GM23338 (cell line): ENCODE measurements at regions not wholly inside any gene's neighbourhood (a gene's known extent, or its start where the extent isn't known, plus 50 kb on each side); places are given as distances from the start of the nearest gene placed in this dataset.

Experiments
- ATAC-seq: fragments of 200-7000 bp; cut with Tn5 transposase; 3 replicates; pipeline ENCODE4 v1.9.1; 2020
- DNase-seq: peaks from one replicate; pipeline ENCODE4 v3.0.0-alpha.2; 2015; ENCODE audit warnings: low spot score
- H2AFZ ChIP-seq: fragments of 200-600 bp; sonication (generic); 2 replicates; pipeline ENCODE4 v1.8.0; 2016; ENCODE audit warnings: antibody characterized with exemption, mild to moderate bottlenecking, moderate library complexity
- H3F3A ChIP-seq: fragments of 200-600 bp; sonication (generic); replicated peaks from 2 replicates; pipeline ENCODE4 v1.8.0; 2017; ENCODE audit warnings: antibody characterized with exemption, mixed run types, low read depth
- H3K27ac ChIP-seq: fragments of 200-600 bp; sonication (generic); 2 replicates; pipeline ENCODE4 v1.6.1; 2016; ENCODE audit warnings: low read depth
- H3K27me3 ChIP-seq: fragments of 200-600 bp; sonication (generic); 2 replicates; pipeline ENCODE4 v1.8.0; 2016; ENCODE audit warnings: mild to moderate bottlenecking, mixed run types, moderate library complexity; ENCODE audit not compliant: insufficient read depth
- H3K36me3 ChIP-seq: fragments of 200-600 bp; sonication (generic); 2 replicates; pipeline ENCODE4 v1.8.0; 2016; ENCODE audit warnings: mild to moderate bottlenecking; ENCODE audit not compliant: insufficient read depth
- H3K4me1 ChIP-seq: fragments of 200-600 bp; sonication (generic); 2 replicates; pipeline ENCODE4 v1.8.0; 2016; ENCODE audit warnings: mild to moderate bottlenecking, moderate library complexity; ENCODE audit not compliant: insufficient read depth
- H3K4me2 ChIP-seq: fragments of 200-600 bp; sonication (generic); 2 replicates; pipeline ENCODE4 v1.7.1; 2017; ENCODE audit warnings: mixed run types
- H3K4me3 ChIP-seq: fragments of 200-600 bp; sonication (generic); 2 replicates; pipeline ENCODE4 v1.6.1; 2016; ENCODE audit warnings: mixed run types
- H3K79me2 ChIP-seq: fragments of 200-600 bp; sonication (generic); replicated peaks from 2 replicates; pipeline ENCODE4 v1.8.0; 2017; ENCODE audit warnings: mild to moderate bottlenecking; ENCODE audit not compliant: insufficient read depth
- H3K9me2 ChIP-seq: fragments of 200-600 bp; sonication (generic); 2 replicates; pipeline ENCODE4 v1.8.0; 2017; ENCODE audit not compliant: insufficient read depth
- H4K20me1 ChIP-seq: fragments of 200-600 bp; sonication (generic); replicated peaks from 2 replicates; pipeline ENCODE4 v1.8.0; 2017; ENCODE audit warnings: mild to moderate bottlenecking; ENCODE audit not compliant: insufficient read depth
- H3K27ac Mint-ChIP-seq: 2 replicates; pipeline ENCODE4 v1.8.0; 2020; ENCODE audit warnings: inconsistent platforms, mild to moderate bottlenecking, moderate library complexity, mixed read lengths
- H3K27me3 Mint-ChIP-seq: 3 replicates; pipeline ENCODE4 v1.8.0; 2022; ENCODE audit warnings: low read depth, mild to moderate bottlenecking, moderate library complexity, mixed read lengths, inconsistent platforms; ENCODE audit not compliant: insufficient read depth, poor library complexity
- H3K36me3 Mint-ChIP-seq: 3 replicates; pipeline ENCODE4 v1.8.0; 2021; ENCODE audit warnings: low read depth, mild to moderate bottlenecking, inconsistent platforms, moderate library complexity, mixed read lengths
- H3K4me1 Mint-ChIP-seq: 3 replicates; pipeline ENCODE4 v1.8.0; 2020; ENCODE audit warnings: mild to moderate bottlenecking, inconsistent platforms, mixed read lengths
- H3K4me3 Mint-ChIP-seq: 3 replicates; pipeline ENCODE4 v1.8.0; 2021; ENCODE audit warnings: moderate library complexity, mild to moderate bottlenecking, inconsistent platforms, mixed read lengths
- H3K9me3 Mint-ChIP-seq: 3 replicates; pipeline ENCODE4 v1.8.0; 2020; ENCODE audit warnings: moderate library complexity, mild to moderate bottlenecking, inconsistent platforms, mixed read lengths
- CREB1 ChIP-seq: fragments of 250-450 bp; sonication (Bioruptor Pico); IDR thresholded peaks from 2 replicates; pipeline ENCODE4 v1.5.0; 2020; ENCODE audit warnings: low read depth, mild to moderate bottlenecking, moderate library complexity
- CTCF ChIP-seq, 2 experiments: fragments of 200-600 bp in 1 of 2; sonication (generic) in 1 of 2; conservative IDR thresholded peaks; 2 replicates each; pipeline versions ENCODE4 v1.5.1 to v1.6.1; 2016 to 2017; ENCODE audit warnings: antibody characterized with exemption in 2 of 2, low read depth in 2 of 2, mild to moderate bottlenecking in 2 of 2, moderate library complexity in 1 of 2
- ETS1 ChIP-seq: IDR thresholded peaks from 2 replicates; pipeline ENCODE4 v1.6.1; 2016; ENCODE audit warnings: antibody characterized with exemption
- EZH2 ChIP-seq: fragments of 200-600 bp; sonication (generic); IDR thresholded peaks from one replicate; pipeline ENCODE4 v1.8.0; 2017; ENCODE audit warnings: antibody characterized with exemption, mild to moderate bottlenecking, low read depth; ENCODE audit not compliant: unreplicated experiment
- EZH2phosphoT487 ChIP-seq: fragments of 200-600 bp; sonication (generic); IDR thresholded peaks from one replicate; pipeline ENCODE4 v1.8.1; 2018; ENCODE audit warnings: antibody characterized with exemption; ENCODE audit not compliant: unreplicated experiment
- JUNB ChIP-seq: IDR thresholded peaks from one replicate; pipeline ENCODE4 v1.6.1; 2016; ENCODE audit warnings: antibody characterized with exemption; ENCODE audit not compliant: unreplicated experiment
- NANOG ChIP-seq: IDR thresholded peaks from 2 replicates; pipeline ENCODE4 v1.6.1; 2016; ENCODE audit warnings: antibody characterized with exemption, borderline replicate concordance
- POLR2AphosphoS5 ChIP-seq: IDR thresholded peaks from 2 replicates; pipeline ENCODE4 v1.6.1; 2016; ENCODE audit warnings: antibody characterized with exemption, low read depth
- REST ChIP-seq: IDR thresholded peaks from one replicate; pipeline ENCODE4 v1.6.1; 2018; ENCODE audit warnings: antibody characterized with exemption; ENCODE audit not compliant: unreplicated experiment
- STAT1 ChIP-seq: IDR thresholded peaks from one replicate; pipeline ENCODE4 v1.6.1; 2016; ENCODE audit warnings: antibody characterized with exemption; ENCODE audit not compliant: unreplicated experiment
- ZNF114 ChIP-seq: fragments of 250-450 bp; sonication (Bioruptor Pico); IDR thresholded peaks from 2 replicates; pipeline ENCODE4 v1.5.0; 2020; ENCODE audit warnings: mild to moderate bottlenecking, moderate library complexity
- ZNF331 ChIP-seq: fragments of 250-450 bp; sonication (Bioruptor Pico); IDR thresholded peaks from 2 replicates; pipeline ENCODE4 v1.5.0; 2020; ENCODE audit warnings: low read depth, mild to moderate bottlenecking, moderate library complexity
- ZNF462 ChIP-seq: fragments of 250-450 bp; sonication (Bioruptor Pico); IDR thresholded peaks from 2 replicates; pipeline ENCODE4 v1.5.0; 2020; ENCODE audit warnings: mild to moderate bottlenecking, moderate library complexity

- TF ChIP-seq STAT1 (no peak), JUNB (no peak), POLR2AphosphoS5 (no peak), ZNF114 (CRISPR knock-in tag) (no peak), CTCF (conservative IDR thresholded peaks at IDR 0.05; ENCODE audit: low read depth in 2 of 2) (no peak), ZNF462 (no peak), EZH2phosphoT487 (no peak), REST (no peak), EZH2 (no peak), ETS1 (no peak), CREB1 (CRISPR knock-in tag) (no peak), NANOG (no peak), ZNF331 (CRISPR knock-in tag) (no peak)
- Histone ChIP-seq H3K9me2 (0 out of 2 replicates have a peak, but pooled peaks cover 5% of the 10 kb centered on the region), H3K27ac (no peak overlapping the region), H3K4me1 (no peaks in the 10 kb centered on the region), H3K36me3 (no peaks in the 10 kb centered on the region), H3K4me3 (no peak overlapping the region), H2AFZ (no peak overlapping the region), H3K79me2 (no peaks in the 10 kb centered on the region), H3F3A (no peaks in the 10 kb centered on the region), H3K27me3 (no peaks in the 10 kb centered on the region), H4K20me1 (no peaks in the 10 kb centered on the region), H3K4me2 (no peak overlapping the region)
- peaks cover 16% of the 10 kb centered on the region; the same call in 2 of the 3 replicates for H3K36me3 Mint-ChIP-seq
- H3K27ac Mint-ChIP-seq, result no peak overlapping the region
- H3K9me3 Mint-ChIP-seq, result peaks cover 26% of the 10 kb centered on the region
- no peaks in the 10 kb centered on the region; the same call in 2 of the 3 replicates for H3K4me1 Mint-ChIP-seq
- no peak overlapping the region for H3K4me3 Mint-ChIP-seq
- peaks cover 4% of the 10 kb centered on the region for H3K27me3 Mint-ChIP-seq
- no peak for ATAC-seq
- no peak for DNase-seq
Observed at GRCh38 chr9:84519413-84519812, 150.1 kb upstream of the NTRK2 start.
